ENCODE measurements at regions not wholly inside any gene's neighbourhood (a gene's known extent, or its start where the extent isn't known, plus 50 kb on each side); places are given as distances from the start of the nearest gene placed in this dataset.

DNA sequence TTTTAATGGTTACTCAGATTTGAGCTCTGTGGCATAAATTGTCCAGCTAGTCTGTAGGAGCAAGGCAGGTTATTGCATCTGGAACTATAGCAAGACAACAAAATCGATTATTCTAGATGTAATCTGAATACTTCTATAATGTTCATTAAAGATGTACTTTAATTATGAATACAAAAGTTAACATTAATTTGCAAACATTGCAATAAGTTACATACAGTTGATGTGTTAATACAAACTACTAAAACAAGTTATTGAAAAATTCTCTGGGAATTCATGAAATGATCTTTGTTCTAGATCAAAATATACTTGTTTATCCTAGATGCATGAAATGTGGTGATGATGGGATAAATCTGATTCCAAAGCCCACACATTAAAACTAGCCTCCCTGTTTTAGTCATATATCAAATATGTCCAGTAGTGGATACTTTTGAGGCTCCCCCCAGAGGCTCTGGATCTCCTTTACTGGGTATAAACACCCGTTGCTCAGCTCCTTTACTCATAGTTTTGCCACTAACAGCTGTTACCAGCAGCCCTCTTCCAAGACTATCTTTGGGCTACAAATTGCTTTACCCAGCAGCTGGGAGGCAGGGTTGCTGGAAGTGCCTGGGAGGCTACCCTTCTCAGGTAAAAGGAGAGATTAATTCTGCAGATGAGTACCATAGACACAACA is 78.1 kb downstream of the ARL4A start:
- Histone ChIP-seq H2AFZ (ENCODE audit: low read depth, low read length) (no peak overlapping the region), H3K9ac (replicated peaks; ENCODE audit: extremely low read depth, insufficient read depth, low read length) (no peak overlapping the region), H3K9me3 (replicated peaks; ENCODE audit: control insufficient read depth, insufficient read depth, low read length) (no peaks in the 10 kb centered on the region), H3K9me1 (replicated peaks; ENCODE audit: control insufficient read depth, extremely low read depth, insufficient read depth, low read length) (no peaks in the 10 kb centered on the region), H3K4me1 (ENCODE audit: control insufficient read depth, extremely low read depth, insufficient read depth, low read length) (peaks cover 14% of the 10 kb centered on the region), H3K4me2 (ENCODE audit: insufficient read depth, low read length) (no peak overlapping the region), H3K79me2 (ENCODE audit: control insufficient read depth, insufficient read depth, low read length) (no peaks in the 10 kb centered on the region), H3K27ac (ENCODE audit: insufficient read depth, low read depth, low read length) (no peak overlapping the region), H4K20me1 (replicated peaks; ENCODE audit: control insufficient read depth, extremely low read depth, insufficient read depth, low read length) (no peaks in the 10 kb centered on the region), H3K4me3 (replicated peaks in 1 of 3; ENCODE audit: insufficient read depth in 1 of 3, low read depth in 1 of 3, low read length in 3 of 3) (no peak overlapping the region), H3K27me3 (ENCODE audit: control insufficient read depth in 2 of 2, insufficient read depth in 2 of 2, low read length in 2 of 2) (no peaks in the 10 kb centered on the region), H3K36me3 (ENCODE audit: control insufficient read depth in 2 of 2, extremely low read depth in 1 of 2, insufficient read depth in 2 of 2, low read length in 2 of 2) (no peaks in the 10 kb centered on the region)
- intact Hi-C loops (cut with micrococcal nuclease) = loop anchor here (1.0 kb wide), 1 partner anchor 34 kb away; no protein-coding TSS in a partner anchor
- POLR2A ChIA-PET = no interaction called here
- CTCF ChIA-PET = no interaction called here
- TF ChIP-seq, protein P1, sequence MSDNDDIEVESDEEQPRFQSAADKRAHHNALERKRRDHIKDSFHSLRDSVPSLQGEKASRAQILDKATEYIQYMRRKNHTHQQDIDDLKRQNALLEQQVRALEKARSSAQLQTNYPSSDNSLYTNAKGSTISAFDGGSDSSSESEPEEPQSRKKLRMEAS (IDR thresholded peaks at IDR 0.05; ENCODE audit: insufficient read depth, insufficient read length) = no peak
- TF ChIP-seq MYC (IDR thresholded peaks at IDR 0.05; ENCODE audit: low read depth, low read length) = no peak
- TF ChIP-seq, protein P2, sequence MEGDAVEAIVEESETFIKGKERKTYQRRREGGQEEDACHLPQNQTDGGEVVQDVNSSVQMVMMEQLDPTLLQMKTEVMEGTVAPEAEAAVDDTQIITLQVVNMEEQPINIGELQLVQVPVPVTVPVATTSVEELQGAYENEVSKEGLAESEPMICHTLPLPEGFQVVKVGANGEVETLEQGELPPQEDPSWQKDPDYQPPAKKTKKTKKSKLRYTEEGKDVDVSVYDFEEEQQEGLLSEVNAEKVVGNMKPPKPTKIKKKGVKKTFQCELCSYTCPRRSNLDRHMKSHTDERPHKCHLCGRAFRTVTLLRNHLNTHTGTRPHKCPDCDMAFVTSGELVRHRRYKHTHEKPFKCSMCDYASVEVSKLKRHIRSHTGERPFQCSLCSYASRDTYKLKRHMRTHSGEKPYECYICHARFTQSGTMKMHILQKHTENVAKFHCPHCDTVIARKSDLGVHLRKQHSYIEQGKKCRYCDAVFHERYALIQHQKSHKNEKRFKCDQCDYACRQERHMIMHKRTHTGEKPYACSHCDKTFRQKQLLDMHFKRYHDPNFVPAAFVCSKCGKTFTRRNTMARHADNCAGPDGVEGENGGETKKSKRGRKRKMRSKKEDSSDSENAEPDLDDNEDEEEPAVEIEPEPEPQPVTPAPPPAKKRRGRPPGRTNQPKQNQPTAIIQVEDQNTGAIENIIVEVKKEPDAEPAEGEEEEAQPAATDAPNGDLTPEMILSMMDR (IDR thresholded peaks at IDR 0.05; ENCODE audit: extremely low read depth in 1 of 2, insufficient read depth in 1 of 2, low read depth in 1 of 2, low read length in 2 of 2) = no peak
- no peak for TF ChIP-seq FOS (IDR thresholded peaks at IDR 0.05; ENCODE audit: borderline replicate concordance, insufficient read depth, low read length)
- no peak for TF ChIP-seq POLR2A (IDR thresholded peaks at IDR 0.05; ENCODE audit: low read depth, low read length)
- no peak for TF ChIP-seq POLR2AphosphoS5 (IDR thresholded peaks at IDR 0.05; ENCODE audit: insufficient read depth, low read depth, low read length)
- no peak for TF ChIP-seq EZH2 (IDR thresholded peaks at IDR 0.05; ENCODE audit: borderline replicate concordance, low read depth, low read length, severe bottlenecking)
- TF ChIP-seq GATA2 (IDR thresholded peaks at IDR 0.05; ENCODE audit: insufficient read depth, insufficient read length, low read depth, low read length) = no peak
- no peak for TF ChIP-seq JUN (IDR thresholded peaks at IDR 0.05; ENCODE audit: borderline replicate concordance, insufficient read depth, insufficient read length, low read depth)
- DNase-seq (ENCODE audit: low read depth, low spot score) (no peak), FAIRE-seq (no peak)
- dilution Hi-C loops (cut with MboI; ENCODE audit: extremely low pct_ligation_motif_present, low sequenced_read_pairs) = no loop called here
- BruUV-seq (replicated peaks) = no TSS peak

All from endothelial cell of umbilical vein (primary cell).